RWPE1 (cell line): ENCODE measurements at regions not wholly inside any gene's neighbourhood (a gene's known extent, or its start where the extent isn't known, plus 50 kb on each side); places are given as distances from the start of the nearest gene placed in this dataset.

Experiments
- CTCF ChIA-PET: fragments of 350-600 bp; sonication (Branson Sonifier 250); formaldehyde crosslinking; extraction: SDS; loops from one replicate; lab custom pipeline; 2021; lab: Yijun Ruan, JAX
- POLR2A ChIA-PET: fragments of 400-600 bp; formaldehyde crosslinking; extraction: SDS; loops from one replicate; lab custom pipeline; 2020; ENCODE audit warnings: antibody characterized with exemption; ENCODE audit not compliant: low non-redundant PET; lab: Yijun Ruan, JAX
- DNase-seq: peaks from one replicate; pipeline ENCODE4 v3.0.0; 2012; ENCODE audit warnings: low spot score
- H3K27ac ChIP-seq: fragments of 450-650 bp; 2 replicates; pipeline ENCODE4 v1.5.1; 2017
- TF ChIP-seq, protein P1 (sequence below): fragments of 450-650 bp; conservative IDR thresholded peaks from 2 replicates; pipeline ENCODE4 v1.5.1; 2017; ENCODE audit warnings: low read depth, mild to moderate bottlenecking

DNA sequence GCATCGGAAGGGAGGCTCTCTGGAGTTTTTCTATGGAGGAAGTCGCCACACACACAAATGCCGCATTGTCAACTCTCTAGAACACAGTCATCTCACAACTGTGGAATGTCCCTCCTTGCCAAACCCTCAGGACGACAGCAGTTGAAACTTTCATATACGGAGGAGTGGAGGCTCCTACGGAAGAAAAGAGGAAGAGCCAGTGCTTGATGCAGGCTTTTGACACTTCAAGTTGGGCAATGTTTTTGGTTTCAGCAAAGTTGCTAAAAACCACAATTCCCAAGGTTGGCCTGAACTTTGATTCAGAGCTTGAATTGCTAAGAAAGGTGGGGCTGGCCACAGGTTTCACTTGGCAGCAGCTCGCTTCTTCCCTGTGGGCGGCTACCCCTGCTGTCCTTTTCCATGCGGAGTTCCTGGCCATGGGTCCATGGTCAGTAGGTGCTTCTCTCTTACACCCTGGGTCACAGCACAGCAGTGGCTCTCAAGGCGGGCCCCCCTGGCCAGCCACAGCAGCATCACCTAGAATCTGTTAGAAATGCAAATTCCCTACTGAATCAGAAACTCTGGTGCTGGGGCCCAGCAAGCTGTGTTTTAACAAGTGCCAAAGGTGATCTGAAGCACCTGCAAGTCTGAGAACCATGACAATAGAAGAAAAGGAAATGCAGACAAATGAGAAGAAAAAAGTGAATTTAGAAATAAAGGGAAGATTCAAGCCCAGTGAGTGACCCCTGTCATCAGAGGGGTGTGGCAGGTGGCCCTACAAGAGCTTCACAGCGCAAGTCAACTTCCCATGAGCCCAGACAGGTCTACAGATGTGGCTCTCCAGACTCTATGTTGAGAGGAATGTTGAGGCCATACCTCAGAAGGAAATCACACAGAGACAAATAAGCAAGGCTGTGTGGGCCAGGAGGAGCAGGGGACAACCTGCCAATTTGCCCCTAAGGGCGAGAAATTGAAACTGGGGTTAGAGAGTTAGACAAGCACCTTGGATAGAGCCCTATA lies 856.4 kb downstream of the RNF144A start:
- CTCF ChIA-PET: interaction anchor here (0.6 kb wide), 1 partner anchor 21 kb away, joined by 3 read pairs; no protein-coding TSS in a partner anchor
- POLR2A ChIA-PET: no interaction called here
- TF ChIP-seq, protein P1, sequence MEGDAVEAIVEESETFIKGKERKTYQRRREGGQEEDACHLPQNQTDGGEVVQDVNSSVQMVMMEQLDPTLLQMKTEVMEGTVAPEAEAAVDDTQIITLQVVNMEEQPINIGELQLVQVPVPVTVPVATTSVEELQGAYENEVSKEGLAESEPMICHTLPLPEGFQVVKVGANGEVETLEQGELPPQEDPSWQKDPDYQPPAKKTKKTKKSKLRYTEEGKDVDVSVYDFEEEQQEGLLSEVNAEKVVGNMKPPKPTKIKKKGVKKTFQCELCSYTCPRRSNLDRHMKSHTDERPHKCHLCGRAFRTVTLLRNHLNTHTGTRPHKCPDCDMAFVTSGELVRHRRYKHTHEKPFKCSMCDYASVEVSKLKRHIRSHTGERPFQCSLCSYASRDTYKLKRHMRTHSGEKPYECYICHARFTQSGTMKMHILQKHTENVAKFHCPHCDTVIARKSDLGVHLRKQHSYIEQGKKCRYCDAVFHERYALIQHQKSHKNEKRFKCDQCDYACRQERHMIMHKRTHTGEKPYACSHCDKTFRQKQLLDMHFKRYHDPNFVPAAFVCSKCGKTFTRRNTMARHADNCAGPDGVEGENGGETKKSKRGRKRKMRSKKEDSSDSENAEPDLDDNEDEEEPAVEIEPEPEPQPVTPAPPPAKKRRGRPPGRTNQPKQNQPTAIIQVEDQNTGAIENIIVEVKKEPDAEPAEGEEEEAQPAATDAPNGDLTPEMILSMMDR: no peak
- DNase-seq: peak; percentile 17
- H3K27ac ChIP-seq: peak overlapping the region; percentile 13; the same call in 1 of the 2 replicates

DNA sequence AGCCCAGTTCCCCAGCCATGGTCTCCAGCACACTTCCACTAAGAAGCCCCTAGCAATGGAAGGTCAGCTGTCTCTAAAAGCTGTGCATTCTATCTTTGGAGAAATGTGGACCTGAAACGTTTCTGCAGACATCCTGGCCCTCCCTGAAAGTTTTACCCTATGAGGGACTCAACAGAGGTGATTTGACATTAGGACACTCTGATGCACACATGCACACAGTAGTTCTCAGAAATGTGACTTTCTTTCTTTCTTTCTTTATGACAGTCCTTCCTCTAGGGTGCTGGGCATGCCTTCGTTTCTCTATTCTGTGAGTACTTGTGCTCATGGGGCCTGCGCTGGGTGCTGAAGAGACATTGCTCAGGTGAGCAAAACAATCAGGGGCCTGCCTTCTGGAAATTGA lies 857.3 kb downstream of the RNF144A start:
- TF ChIP-seq, protein P1: no peak
- no peak overlapping the region for H3K27ac ChIP-seq
- POLR2A ChIA-PET: no interaction called here
- no peak for DNase-seq
- CTCF ChIA-PET: no interaction called here

DNA sequence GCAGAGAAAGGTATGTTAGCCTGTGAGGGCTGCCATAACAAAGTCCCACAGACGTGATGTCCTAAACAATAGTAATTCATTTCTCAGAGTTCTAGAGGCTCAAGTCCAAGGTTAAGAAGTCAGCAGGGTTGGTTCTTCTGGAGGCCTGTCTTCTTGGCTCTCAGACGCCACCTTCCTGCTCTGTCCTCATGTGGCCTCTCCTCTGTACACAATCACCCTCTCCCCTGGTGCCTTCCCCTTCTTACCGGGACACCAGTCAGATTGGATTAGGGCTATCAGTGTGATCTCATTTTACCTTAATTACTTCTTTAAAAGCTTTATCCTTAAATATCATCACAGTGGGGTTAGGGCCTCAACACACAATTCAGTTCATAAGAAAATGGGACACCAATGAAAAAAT lies 860.5 kb downstream of the RNF144A start:
- TF ChIP-seq, protein P1: no peak
- DNase-seq: no peak
- H3K27ac ChIP-seq: no peak overlapping the region
- ChIA-PET POLR2A (no interaction called here), CTCF (interaction anchor here (0.6 kb wide), 1 partner anchor 40 kb away, joined by 3 read pairs; no protein-coding TSS in a partner anchor)

DNA sequence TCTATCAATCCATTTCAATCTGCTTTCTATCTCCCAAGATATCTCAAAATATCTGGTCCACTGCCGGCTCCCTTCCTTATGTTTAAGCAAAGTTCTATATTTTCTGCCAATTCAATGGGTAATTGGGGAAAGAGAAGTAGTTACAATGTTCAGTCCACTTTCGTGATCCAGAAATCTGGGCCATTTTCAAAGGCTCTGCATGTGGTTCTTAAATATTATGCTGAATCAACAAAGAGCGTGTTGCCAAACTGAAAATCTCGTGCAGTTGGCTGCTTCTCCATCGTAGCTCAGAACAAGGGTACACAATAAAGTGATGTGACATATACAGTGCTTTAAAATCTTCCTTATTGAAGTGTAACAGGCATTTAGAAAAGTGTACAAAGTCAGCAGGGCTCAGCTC lies 863.1 kb downstream of the RNF144A start:
- POLR2A ChIA-PET: no interaction called here

DNA sequence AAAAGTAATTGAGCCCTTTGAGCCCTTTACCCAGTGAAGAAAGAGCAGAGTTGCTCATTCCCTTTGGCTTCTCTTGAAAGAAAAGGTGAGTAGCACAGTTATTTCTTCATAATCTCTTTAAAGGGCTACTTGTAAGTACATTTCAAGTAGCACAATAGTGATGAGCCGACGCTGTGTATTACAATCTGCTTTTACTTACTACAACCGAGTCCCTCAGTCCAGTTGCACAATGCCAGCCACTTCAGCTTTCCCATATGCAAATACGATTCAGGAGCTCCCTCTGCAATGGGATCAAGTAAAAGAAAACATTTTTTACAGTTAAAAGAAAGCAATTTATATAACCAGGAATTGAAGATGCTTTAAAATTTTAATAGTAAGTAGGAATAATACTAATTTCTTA lies 868.5 kb downstream of the RNF144A start:
- CTCF ChIA-PET: no interaction called here
- no peak overlapping the region for H3K27ac ChIP-seq
- POLR2A ChIA-PET: no interaction called here
- DNase-seq: no peak
- TF ChIP-seq, protein P1: no peak

More for the DNA sequence above, 863.1 kb downstream of the RNF144A start:
- no peak for DNase-seq
- CTCF ChIA-PET: no interaction called here
- TF ChIP-seq, protein P1: no peak
- H3K27ac ChIP-seq: no peak overlapping the region

DNA sequence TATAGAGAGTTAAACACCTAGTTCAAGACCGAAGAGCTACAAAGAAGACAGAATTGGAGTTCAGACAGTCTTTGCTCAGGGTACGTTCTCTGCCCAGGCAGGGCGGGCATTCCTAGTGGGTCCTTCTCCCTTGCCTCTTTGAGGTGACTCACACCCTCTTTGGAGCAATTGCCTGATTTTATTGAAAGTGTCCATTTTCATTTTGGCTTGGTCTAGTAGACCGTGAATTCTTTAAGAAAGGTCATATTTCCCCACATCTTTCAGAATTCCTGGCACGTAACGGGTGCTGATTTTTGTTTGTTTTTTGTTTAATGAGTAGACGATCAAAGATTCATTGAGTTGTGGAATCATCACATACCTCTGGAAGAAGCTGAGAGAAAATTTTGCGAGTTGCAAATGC lies 871.5 kb downstream of the RNF144A start:
- CTCF ChIA-PET: no interaction called here
- H3K27ac ChIP-seq: no peak overlapping the region
- POLR2A ChIA-PET: no interaction called here
- DNase-seq: no peak
- TF ChIP-seq, protein P1: no peak
